Hematopoietic multipotent progenitor cell (in vitro differentiated cells): ENCODE measurements at regions not wholly inside any gene's neighbourhood (a gene's known extent, or its start where the extent isn't known, plus 50 kb on each side); places are given as distances from the start of the nearest gene placed in this dataset.
A peak's percentile ranks its signal among the peaks of the same experiment; 100 is the strongest.
"Not testable (repeated sequence)": the region's sequence is repeated elsewhere in the genome, so short reads cannot be mapped to it uniquely, and the experiment has no call there.

Experiments
- DNase-seq, 3 donors: peaks; one replicate each; pipeline ENCODE4 v3.0.0-alpha.2; 2011 to 2015; ENCODE audit warnings: low read depth in 2 of 3, low spot score in 2 of 3

DNA sequence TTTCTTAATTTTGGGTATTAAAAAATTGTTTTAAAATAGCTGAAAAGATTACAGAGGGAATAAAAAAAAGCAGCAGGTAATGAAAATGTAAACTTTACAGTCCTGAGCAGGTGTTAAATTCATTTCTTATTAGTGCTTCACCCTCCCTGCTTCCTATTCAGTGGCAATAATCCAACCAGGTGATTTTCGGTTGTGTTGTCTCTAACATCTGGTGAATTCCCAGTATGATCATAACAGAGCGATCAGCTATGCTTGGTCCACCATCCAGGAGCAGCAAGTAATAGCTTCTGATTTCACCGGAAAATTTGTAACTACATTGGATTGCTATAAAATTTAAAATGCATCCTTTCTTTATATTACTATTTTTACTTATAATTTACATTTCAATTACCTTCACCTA is 673.1 kb downstream of the SOCS6 start:
- DNase-seq = no peak

DNA sequence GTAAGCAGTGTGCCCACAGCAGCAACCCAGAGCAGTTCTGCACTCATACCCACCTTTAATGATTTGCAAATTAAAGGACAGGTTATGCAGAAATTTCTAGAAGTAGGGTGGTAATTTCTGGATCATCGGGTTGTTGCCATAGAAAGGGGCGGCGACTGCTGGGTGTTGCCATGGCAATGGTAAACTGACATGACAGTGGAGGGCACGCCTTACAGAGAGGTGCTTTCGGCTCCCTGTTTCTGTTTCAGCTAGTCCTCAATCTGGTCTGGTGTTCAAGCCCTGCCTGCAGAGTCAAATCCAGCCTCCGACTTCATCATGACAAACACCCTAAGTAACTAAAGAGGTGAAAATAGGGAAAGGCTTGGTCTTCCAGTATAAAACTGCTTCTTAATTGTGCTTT is 667.7 kb downstream of the SOCS6 start:
- DNase-seq = no peak

DNA sequence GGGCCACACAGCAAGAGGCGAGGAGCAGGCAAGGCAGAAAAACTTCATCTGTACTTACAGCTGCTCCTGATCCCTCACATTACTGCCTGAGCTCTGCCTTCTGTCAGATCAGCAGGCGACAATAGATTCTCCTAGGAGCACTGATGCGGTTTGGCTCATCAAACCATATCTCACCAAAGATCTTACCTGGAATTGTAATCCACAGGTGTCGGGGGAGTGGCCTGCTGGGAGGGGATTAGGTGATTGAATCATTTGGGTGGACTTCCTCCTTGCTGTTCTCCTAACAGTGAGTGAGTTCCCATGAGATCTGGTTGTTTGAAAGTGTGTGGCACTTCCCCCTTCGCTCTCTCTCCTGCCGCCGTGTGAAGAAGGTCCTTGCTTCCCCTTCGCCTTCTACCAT is 647.3 kb downstream of the SOCS6 start:
- DNase-seq = no peak

DNA sequence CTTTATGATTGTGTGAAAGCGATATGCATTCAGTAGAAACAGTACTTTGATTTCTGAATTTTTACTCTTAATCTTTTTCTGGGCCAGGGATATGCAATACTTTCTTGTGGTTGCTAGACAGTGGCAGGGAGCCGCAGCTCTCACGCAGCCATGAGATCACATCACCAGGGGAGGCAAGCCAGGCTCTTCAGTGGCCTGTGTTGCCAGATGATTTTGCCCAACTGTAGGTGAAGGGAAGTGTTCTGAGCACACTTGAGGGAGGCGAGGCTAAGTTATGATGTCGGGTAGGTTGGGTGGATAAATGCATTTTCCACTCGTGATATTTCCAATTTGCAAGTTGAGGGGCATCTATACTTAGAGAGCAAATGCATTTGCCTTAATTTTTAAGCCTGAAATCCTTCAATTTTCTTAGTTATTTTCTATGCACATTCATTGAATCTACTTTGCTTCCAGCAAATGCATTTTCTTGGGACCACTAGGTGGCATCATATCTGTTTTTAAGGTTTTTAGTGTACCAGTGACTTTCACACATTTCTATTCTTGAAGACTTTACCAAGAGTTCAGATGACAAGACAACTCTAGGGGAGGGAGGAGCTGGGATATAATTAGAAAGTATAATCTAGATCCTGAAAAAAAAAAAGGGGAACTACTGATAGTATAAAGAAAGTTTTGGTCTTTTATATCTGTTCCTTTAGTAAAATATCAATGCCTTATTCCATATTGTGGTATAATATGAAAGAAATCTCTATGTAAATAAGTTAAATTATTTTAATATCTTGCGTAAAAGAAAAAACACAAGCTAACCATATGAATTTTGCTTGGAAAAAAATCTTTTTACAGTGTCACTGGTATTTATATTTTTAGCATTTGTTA is 643.3 kb downstream of the SOCS6 start:
- peak in 2 of 3 donors; percentile 5 to 36 for DNase-seq

DNA sequence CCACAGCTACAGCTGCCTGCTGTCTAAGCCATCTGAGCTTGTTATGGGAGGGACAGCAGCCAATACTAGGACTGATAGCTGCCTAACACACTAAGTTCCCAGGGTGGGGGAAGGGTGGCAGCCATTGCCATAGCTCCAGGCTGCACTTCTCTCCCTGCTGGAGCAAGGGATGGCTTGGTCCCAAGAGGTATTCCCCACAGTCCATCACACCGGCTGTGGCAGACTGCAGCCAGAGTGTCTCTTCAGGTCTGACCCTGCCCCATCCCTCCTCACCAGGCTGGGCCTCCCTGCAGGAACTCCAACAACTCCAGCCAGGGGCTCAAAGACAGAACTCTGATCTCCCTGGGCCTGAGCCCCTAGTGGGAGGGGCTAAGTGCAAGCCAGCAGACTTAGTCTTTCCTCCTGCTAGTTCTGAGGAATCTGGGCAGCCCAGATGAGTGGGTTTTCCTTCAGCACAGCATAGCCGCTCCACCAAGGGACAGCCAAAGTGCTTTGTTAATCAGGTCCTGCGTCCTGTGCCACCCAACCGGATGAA is 632.1 kb downstream of the SOCS6 start:
- DNase-seq = no peak

DNA sequence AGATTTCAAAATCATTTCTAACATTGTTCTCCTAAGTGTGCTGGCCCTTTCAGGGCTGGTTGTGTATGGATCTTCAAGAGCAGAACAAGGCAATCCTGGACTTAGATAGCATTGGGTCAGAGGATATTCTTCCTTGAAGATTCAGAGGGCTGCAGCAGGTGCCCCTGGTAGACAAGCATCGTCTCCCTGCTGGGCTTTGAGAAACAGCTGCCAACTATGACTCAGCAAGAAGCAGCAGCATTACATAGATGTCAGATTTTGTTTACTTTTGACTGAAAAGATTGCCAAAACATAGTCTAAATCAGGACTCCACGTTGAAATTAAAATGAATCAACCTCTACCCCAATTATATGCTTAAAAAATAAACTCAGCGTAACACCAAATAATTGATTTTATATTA is 618.8 kb downstream of the SOCS6 start:
- no peak for DNase-seq

DNA sequence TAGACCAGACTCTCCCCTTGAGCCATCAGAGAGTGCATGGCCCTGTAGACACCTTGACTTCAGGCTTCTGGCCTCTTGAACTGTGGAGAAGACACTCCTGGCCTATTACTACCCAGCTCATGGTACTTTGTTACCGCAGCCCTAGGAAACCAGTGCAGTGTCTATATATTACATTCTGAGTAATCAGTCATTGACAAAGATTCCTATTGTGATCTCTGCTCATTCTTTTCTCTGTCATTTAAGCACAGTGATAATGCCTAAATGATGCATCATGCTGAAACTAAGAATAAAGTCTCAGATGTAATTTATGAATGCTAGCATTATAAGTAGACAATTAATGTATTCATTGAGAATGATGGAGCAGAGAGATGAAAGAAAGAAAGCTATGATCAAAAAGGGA is 603.5 kb downstream of the SOCS6 start:
- no peak for DNase-seq

DNA sequence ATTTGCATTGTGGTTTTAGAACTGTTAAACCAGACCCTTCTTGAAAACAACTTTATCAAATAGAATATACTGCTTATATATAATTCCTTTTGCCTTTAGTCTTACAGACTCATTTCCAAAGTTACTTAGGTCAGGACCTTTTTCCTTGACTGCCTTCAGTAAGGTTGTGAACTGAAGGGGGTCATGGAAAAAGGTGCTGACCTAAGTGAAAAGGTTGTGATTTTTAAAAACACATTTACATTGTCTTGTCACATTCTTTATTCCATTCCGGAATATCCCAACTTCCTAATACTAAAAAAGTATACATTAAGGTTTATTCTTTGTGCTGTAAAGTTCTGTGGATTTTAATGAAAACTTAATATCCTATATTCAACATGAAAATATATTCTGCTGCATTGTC is 581.4 kb downstream of the SOCS6 start:
- no peak for DNase-seq

DNA sequence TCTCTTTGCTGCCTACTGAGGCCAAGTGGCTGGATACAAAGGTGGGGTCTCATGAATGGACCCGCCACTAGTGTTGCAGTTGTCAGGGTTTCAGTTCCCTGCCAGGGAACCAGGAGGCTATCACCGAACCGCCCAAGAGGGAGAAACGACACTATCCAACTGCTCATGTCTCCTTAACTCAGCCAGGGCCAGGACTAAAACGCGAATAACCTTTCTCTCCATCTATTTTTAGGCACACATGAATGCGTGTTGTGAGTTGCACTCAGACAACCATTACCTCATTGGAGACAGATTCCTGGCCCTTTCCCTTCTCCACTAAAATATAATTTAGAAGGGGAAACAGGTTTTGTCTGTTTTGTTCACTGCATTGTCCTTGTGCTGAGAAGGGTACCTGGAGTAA is 559.5 kb downstream of the SOCS6 start:
- no peak for DNase-seq

DNA sequence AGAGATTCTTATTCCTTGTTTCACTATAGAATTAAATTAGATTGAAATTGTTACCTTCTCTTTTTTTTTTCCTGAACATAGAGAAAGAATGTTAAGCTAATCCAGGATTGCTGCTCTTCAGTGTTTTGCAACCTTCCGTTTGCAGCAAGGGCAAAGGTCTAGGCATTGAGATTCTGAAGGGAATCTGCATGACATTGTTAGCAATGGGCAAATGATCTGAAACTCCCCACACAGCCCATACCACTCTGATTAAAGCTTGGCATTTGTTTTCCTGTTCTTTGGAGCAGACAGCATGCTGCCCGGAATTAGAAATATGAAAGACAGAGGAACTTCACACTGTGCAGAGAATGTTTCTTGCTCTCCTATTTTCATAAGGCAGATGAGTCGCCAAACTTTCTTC is 551.8 kb downstream of the SOCS6 start:
- no peak for DNase-seq

DNA sequence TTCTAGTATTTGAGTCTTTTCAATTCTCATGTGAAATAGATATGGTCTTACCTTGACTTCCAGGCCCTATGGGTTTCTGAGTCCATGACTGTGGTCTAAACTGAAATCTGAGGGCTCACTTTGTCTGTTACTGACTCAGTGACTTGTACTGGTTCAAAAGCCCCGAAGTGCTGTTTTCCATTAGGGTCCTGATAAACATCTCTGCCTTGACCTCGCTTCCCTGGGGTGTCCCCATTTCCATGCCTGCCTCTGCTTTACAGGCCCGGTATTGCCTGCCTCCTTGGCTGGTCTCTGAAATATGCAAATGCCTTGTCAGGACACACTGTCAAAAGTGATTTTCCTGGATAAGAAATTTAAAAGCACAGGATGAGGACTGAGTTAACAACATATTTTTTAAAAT is 538.8 kb downstream of the SOCS6 start:
- no peak for DNase-seq

DNA sequence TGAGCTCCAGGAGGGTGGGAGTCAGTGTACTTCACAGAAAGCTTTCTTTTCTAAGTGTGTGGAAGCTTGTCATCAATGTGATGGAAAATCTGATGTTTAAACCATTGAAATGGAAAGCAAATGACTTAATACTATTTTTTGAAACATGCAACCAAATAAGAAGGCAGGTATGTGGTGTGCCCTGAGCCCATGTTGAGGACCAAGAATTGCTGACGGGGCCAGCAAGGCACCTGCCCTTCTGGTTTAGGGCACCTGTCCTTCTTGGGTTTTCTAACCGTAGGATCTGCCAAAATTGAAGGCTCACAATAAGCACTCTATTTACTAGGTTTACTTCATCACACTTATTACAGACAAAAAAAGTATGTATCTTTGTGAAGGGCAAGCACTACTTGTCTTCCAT is 537.7 kb downstream of the SOCS6 start:
- DNase-seq = no peak

DNA sequence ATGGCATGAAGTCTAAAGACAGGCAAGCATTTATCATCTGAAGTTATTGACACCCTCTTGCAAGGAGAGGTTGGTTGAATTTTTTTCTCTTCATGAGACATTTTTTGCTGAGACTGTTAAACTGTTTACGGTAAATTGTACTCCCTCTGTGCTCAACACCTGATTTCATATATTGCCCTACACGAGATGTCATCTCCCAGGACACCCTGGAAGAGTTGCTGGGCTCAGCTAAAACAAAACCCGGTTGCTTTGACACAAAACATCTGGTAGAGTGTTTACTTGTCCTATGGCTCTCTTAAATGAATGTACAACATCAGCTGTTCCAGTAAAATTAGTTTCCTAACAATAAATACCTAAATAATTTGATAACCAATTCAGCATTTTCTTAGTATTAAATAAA is 533.8 kb downstream of the SOCS6 start:
- DNase-seq = no peak

DNA sequence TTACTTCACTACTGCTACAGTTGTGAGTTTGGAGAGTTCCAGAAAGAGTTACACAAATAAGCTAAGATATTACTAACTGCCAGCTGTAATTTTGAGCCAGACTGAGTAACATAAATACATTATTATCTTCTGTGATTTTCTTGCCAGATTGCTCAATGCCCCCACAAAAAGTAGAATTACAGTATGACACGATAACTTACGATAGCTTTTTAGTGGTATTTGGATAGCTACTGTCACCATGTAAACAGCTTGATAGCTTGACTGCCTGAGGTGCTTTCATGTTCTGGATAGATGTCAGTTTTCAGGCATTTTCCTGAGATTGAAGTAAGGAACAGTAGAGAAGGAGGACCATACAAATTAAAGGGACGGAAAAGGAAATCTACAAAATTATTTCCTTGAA is 533.3 kb downstream of the SOCS6 start:
- DNase-seq = no peak

DNA sequence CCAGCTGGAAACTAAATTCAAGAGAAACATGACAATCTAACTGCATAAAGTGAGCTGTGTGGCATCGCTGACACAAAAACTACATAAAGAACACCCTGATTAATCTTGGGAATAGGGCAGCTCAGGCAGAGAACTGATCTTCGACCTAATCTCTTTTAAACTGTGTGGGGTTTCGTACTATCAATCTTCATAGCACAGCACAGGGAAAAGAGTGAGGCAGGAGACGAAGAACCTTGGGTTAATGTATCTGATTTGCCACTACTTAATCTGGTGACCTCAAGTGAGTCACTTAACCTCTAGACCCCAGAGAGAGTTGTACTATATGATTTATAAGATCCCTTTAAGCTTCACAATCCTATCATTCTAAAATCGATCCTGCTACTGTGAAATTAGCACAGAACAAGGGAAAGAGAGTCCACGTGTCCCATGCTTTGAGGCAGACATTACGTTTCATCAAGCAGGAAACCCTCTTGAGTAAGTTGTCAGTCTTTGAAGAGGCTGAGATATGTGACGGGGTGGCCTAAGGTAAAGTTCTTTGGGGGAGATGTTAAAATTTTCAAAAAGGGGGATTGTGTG is 519.7 kb downstream of the SOCS6 start:
- no peak for DNase-seq

DNA sequence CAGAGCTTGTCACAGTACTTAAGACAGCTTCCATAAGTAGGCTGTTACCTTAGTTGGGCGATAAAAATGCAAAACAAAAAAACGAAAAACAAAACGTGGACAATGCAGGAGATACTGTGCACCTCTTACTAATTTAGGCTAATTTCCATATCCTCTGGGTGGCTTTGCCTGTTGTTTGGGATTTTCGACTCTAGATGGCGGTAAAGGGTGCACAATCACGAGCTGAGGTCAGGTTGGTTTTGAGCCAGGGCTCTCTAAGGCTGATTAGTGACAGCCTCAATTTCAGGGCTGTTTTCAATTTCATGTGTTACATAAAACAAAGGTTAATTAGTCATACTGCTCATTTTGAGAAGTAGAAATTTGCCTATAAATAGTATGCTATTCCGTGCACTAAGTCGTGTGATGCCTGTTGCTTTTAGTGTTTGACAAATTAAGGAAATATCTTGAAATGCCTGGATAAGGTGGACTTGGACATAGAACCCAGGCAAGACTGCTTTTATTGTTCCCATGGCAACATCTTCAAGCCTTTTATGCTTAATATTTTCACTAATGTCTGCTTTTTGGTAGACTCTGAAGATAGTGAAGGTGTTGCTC is 493.1 kb downstream of the SOCS6 start:
- DNase-seq = peak; percentile 37 to 86 (median 64)

DNA sequence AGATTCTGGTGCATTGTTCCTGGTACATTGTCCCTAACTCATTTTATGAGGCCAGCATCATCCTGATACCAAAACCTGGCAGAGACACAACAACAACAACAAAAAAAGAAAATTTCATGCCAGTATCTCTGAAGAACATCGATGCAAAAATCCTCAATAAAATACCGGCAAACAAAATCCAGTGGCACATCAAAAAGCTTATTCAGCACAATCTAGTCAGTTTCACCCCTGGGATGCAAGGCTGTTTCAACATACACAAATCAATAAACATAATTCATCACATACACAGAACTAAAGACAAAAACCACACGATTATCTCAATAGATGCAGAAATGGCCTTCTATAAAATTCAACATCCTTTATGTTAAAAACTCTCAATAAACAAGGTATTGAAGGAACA is 477.4 kb downstream of the SOCS6 start:
- not testable (repeated sequence) for DNase-seq

DNA sequence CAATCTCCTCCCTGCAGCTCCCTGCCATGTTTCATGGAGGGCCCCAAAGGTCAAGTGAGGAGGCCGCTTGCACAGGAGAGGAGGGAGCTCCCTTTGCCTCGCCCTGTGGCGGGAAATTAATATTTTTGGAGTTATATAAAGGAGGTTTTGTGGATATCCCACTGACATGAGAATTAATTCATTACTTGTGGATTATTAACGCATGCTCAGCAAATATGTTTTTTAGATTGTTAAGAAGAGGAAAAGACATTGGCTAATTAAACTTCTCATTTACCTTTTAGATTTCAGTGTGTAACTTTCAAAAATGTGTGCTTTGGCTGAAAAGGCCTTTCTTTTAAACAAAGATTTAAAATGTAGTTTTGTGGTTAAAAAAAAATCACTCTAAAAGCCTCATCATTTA is 474.0 kb downstream of the SOCS6 start:
- DNase-seq = no peak

DNA sequence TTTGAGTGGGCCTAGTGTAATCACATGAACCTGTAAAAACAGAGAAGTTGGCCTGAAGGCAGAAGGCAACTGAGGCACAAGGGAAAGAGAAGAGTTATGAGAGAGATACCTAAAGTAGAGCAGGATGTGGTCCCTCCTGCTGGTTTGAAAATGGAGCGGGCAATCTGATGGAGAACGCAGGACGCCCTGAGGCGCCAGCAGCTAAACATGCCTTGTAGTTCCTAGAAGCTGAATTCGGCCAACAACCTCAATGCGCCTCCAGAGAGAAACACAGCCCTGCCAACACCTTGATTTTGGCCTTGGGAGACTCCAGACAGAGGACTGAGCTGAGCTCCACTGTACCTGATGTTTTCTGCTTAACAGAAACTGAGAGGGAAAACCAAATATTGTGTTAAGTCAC is 469.9 kb downstream of the SOCS6 start:
- no peak for DNase-seq

DNA sequence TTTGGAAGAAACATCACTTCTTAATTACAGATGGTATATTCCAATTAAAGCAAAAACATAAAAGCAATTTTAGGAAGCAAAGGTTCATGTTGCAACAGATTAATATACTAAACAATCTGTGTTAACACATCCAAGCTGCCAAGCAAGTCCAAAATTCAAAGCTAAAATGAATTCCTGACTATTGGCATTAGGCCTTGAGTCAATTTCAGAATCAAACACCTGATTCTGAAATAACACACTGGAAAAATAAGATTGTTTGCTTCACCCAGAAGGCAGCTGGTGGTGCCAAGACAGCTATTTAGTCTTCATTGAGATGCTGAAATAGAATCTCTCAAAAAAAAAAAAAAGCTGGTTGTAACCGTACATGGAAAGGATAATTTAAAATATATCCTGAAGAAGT is 465.6 kb downstream of the SOCS6 start:
- DNase-seq = no peak

DNA sequence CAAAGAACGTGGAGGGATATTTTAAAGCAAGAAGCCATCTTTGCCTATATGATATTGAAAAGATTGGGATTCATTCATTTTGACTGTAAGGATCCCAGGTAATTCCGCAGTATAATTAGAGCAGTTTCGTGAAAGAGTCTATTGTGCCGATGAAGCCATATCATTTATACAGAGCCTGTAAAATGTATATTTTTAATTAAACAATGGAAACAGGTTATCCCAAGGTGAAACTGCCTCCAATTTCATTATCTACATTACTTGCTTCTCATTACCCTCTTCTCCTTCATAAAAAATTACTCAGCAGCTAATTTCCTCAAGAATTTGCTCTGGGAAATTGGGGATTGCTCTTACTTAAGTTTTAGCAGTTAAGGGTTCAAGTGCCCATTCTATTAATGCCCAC is 444.1 kb downstream of the SOCS6 start:
- no peak for DNase-seq

DNA sequence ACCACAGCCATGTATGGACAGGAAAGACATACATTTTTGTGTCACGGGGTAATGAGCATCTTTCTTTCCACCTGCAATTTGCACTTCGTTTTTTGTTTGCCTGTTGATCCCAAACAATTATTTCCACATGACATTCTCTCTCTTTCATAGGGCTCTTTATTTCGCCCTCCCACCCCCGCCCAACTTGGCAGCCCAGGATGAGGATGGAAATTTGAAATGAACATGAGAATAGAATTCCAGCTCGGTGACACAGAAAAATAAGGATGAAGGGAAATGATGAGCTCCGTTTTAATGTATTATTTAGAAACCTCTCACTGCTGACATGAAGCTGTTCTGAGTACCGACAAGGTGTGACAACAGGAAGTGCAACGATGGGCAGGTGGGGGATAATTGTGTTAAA is 443.3 kb downstream of the SOCS6 start:
- no peak for DNase-seq
